Kidney (tissue), 13 donors: ENCODE measurements at regions not wholly inside any gene's neighbourhood (a gene's known extent, or its start where the extent isn't known, plus 50 kb on each side); places are given as distances from the start of the nearest gene placed in this dataset.

Experiments
- DNase-seq, 5 donors: peaks; one replicate each; pipeline ENCODE4 v3.0.0-alpha.2; 2013 to 2020
- FAIRE-seq: peaks from 2 replicates; lab custom pipeline; 2012; peaks lifted over from hg19 to GRCh38; lab: Jason Lieb, UNC
- H3K27ac ChIP-seq, 2 donors: one replicate each; pipeline ENCODE4 v1.7.0; 2013; ENCODE audit warnings: low read depth in 2 of 2, low read length in 2 of 2, inconsistent platforms in 1 of 2
- H3K27me3 ChIP-seq: one replicate; pipeline ENCODE4 v1.7.1; 2013; ENCODE audit warnings: low read length, inconsistent platforms; ENCODE audit not compliant: control insufficient read depth, insufficient read depth
- H3K36me3 ChIP-seq, 3 donors: one replicate each; pipeline versions ENCODE4 v1.7.0 to v1.7.1; 2013; ENCODE audit warnings: low read length in 3 of 3, control low read depth in 1 of 3, inconsistent platforms in 1 of 3; ENCODE audit not compliant: insufficient read depth in 3 of 3, control insufficient read depth in 2 of 3
- H3K4me1 ChIP-seq, 3 donors: one replicate each; pipeline versions ENCODE4 v1.7.0 to v1.7.1; 2013; ENCODE audit warnings: low read length in 3 of 3, inconsistent platforms in 1 of 3, low read depth in 1 of 3; ENCODE audit not compliant: control insufficient read depth in 2 of 3, insufficient read depth in 2 of 3
- H3K4me3 ChIP-seq, 3 donors: one replicate each; pipeline versions ENCODE4 v1.7.0 to v1.8.1; 2013; ENCODE audit warnings: low read length in 3 of 3, control low read depth in 1 of 3, inconsistent platforms in 1 of 3
- H3K9ac ChIP-seq, 3 donors: one replicate each; pipeline versions ENCODE4 v1.7.0 to v1.7.1; 2013; ENCODE audit warnings: low read length in 3 of 3, control low read depth in 1 of 3, inconsistent platforms in 1 of 3
- H3K9me3 ChIP-seq, 3 donors: one replicate each; pipeline versions ENCODE4 v1.7.0 to v1.7.1; 2013; ENCODE audit warnings: low read length in 3 of 3, control low read depth in 1 of 3, inconsistent platforms in 1 of 3; ENCODE audit not compliant: control insufficient read depth in 2 of 3, insufficient read depth in 1 of 3
- CTCF ChIP-seq: IDR thresholded peaks from 3 replicates; pipeline ENCODE4 v1.5.1; 2012; ENCODE audit warnings: mild to moderate bottlenecking, moderate library complexity, borderline replicate concordance; ENCODE audit not compliant: insufficient read depth; ENCODE audit errors: extremely low read depth
- intact Hi-C: fragments of 100-400 bp; cut with DNase I; formaldehyde crosslinking; loops from one replicate; pipeline ENCODE4 v1.11.1; 2022
- donor health status: control.
- donor health status: control.
- donor health status: control.
- donor health status: control.
- donor health status: control.
- donor health status: DM: yes; HTN: yes; CAD: no.
- donor health status: Normal renal cell carcinoma (clear cell type).

DNA sequence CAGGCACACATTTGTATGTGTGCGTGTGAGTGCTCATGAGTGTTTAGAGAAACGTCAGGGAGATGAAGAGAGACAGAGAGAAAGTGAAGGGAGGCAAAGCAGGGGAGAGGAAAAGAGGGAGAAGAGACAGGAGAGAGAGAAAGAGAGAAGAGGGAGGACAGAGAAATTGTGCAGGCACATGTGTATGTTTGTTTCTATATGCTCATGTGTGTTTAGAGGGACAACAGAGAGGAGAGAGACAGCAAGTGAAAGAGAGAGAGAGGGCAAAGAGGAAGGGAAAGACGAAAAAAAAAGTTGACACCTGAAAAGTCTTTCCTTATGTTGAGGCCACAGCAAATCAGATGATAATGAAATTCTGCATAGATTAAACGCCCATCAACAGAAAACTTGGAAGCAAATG, 541.1 kb downstream of the TNS1 start:
- Histone ChIP-seq H3K4me1 (peaks cover 0 to 2% (median 0%) of the 10 kb centered on the region in 3 donors), H3K27me3 (no peaks in the 10 kb centered on the region), H3K27ac (no peak overlapping the region), H3K36me3 (no peaks in the 10 kb centered on the region), H3K4me3 (no peak overlapping the region), H3K9ac (no peak overlapping the region), H3K9me3 (no peaks in the 10 kb centered on the region)
- no peak for DNase-seq
- no peak for TF ChIP-seq CTCF
- intact Hi-C loops = no loop called here
- no peak for FAIRE-seq

GRCh38 chr2:217459680-217460405, 543.0 kb downstream of the TNS1 start:
- DNase-seq (peak in 2 of 5 donors; percentile 53 to 54), FAIRE-seq (no peak)
- no peak for TF ChIP-seq CTCF
- intact Hi-C loops = no loop called here
- Histone ChIP-seq H3K4me3 (no peak overlapping the region), H3K9me3 (no peaks in the 10 kb centered on the region), H3K27me3 (no peaks in the 10 kb centered on the region), H3K9ac (no peak overlapping the region), H3K4me1 (peaks cover 0 to 2% (median 0%) of the 10 kb centered on the region in 3 donors), H3K36me3 (no peaks in the 10 kb centered on the region), H3K27ac (no peak overlapping the region)

- FAIRE-seq = no peak
- H3K9ac ChIP-seq = no peak overlapping the region
- TF ChIP-seq CTCF = no peak
- no peaks in the 10 kb centered on the region for H3K9me3 ChIP-seq
- H3K4me3 ChIP-seq = no peak overlapping the region
- H3K4me1 ChIP-seq = peaks cover 0 to 2% (median 0%) of the 10 kb centered on the region in 3 donors
- intact Hi-C loops = no loop called here
- H3K36me3 ChIP-seq = no peaks in the 10 kb centered on the region
- no peak overlapping the region for H3K27ac ChIP-seq
- no peak for DNase-seq
- no peaks in the 10 kb centered on the region for H3K27me3 ChIP-seq
These were observed 543.8 kb downstream of the TNS1 start for GRCh38 chr2:217459016-217459415.
